ENCODE measurements at regions not wholly inside any gene's neighbourhood (a gene's known extent, or its start where the extent isn't known, plus 50 kb on each side); places are given as distances from the start of the nearest gene placed in this dataset.

GRCh38 chr18:25805939-25806338 is 284.5 kb downstream of the SS18 start:
- no peak for DNase-seq

- DNase-seq: no peak
Observed at GRCh38 chr18:25805323-25805722, 285.1 kb downstream of the SS18 start.

- no peak for DNase-seq
Observed at GRCh38 chr18:25799231-25799630, 291.2 kb downstream of the SS18 start.

- DNase-seq: no peak
Observed at GRCh38 chr18:25798046-25798445, 292.4 kb downstream of the SS18 start.

- DNase-seq: no peak
Observed at GRCh38 chr18:25795213-25795612, 295.2 kb downstream of the SS18 start.

GRCh38 chr18:25787276-25787675 is 303.1 kb downstream of the SS18 start:
- no peak for DNase-seq

GRCh38 chr18:25786758-25787157 is 303.7 kb downstream of the SS18 start:
- DNase-seq: no peak

- no peak for DNase-seq
Observed at GRCh38 chr18:25780105-25780504, 310.3 kb downstream of the SS18 start.

GRCh38 chr18:25771796-25772195 is 318.6 kb downstream of the SS18 start:
- no peak for DNase-seq

GRCh38 chr18:25764777-25765176 is 325.6 kb downstream of the SS18 start:
- no peak for DNase-seq

GRCh38 chr18:25759111-25759510 is 331.3 kb downstream of the SS18 start:
- no peak for DNase-seq

- no peak for DNase-seq
Observed at GRCh38 chr18:25743646-25744151, 346.7 kb downstream of the SS18 start.

- DNase-seq: no peak
Observed at GRCh38 chr18:25739376-25739775, 351.0 kb downstream of the SS18 start.

GRCh38 chr18:25737710-25738311 is 352.6 kb downstream of the SS18 start:
- DNase-seq: no peak

GRCh38 chr18:25736516-25736915 is 353.9 kb downstream of the SS18 start:
- DNase-seq: no peak

GRCh38 chr18:25735459-25735858 is 355.0 kb downstream of the SS18 start:
- no peak for DNase-seq

- no peak for DNase-seq
Observed at GRCh38 chr18:25734336-25734735, 356.1 kb downstream of the SS18 start.

- DNase-seq: no peak
Observed at GRCh38 chr18:25732862-25733261, 357.6 kb downstream of the SS18 start.

- DNase-seq: no peak
Observed at GRCh38 chr18:25729072-25729471, 361.3 kb downstream of the SS18 start.

GRCh38 chr18:25727281-25727985 is 363.0 kb downstream of the SS18 start:
- no peak for DNase-seq

GRCh38 chr18:25726298-25726697 is 364.1 kb downstream of the SS18 start:
- DNase-seq: no peak

- no peak for DNase-seq
Observed at GRCh38 chr18:25725501-25725900, 364.9 kb downstream of the SS18 start.

- no peak for DNase-seq
Observed at GRCh38 chr18:25724997-25725396, 365.4 kb downstream of the SS18 start.

- no peak for DNase-seq
Observed at GRCh38 chr18:25724121-25724520, 366.3 kb downstream of the SS18 start.

- DNase-seq: no peak
Observed at GRCh38 chr18:25713103-25713502, 361.1 kb upstream of the ZNF521 start.

All from activated gamma-delta T cell treated with Interleukin-2 at 50 U/mL for 16 hours (primary cell).